HG03520 (cell line): ENCODE measurements at regions not wholly inside any gene's neighbourhood (a gene's known extent, or its start where the extent isn't known, plus 50 kb on each side); places are given as distances from the start of the nearest gene placed in this dataset.

Experiments
- ATAC-seq: cut with Tn5 transposase; IDR thresholded peaks from one replicate; pipeline ENCODE4 v1.9.1; 2021; ENCODE audit warnings: mild to moderate bottlenecking, moderate library complexity; ENCODE audit not compliant: unreplicated experiment

- ATAC-seq: no peak
Measured at GRCh38 chr9:99326112-99326916, 104.2 kb downstream of the SEC61B start.

- ATAC-seq: no peak
Measured at GRCh38 chr9:99326917-99327189, 104.8 kb downstream of the SEC61B start.

GRCh38 chr9:99327667-99328066 lies 105.6 kb downstream of the SEC61B start:
- no peak for ATAC-seq

- ATAC-seq: no peak
Measured at GRCh38 chr9:99335280-99335679, 113.2 kb downstream of the SEC61B start.

GRCh38 chr9:99336005-99336404 lies 113.9 kb downstream of the SEC61B start:
- ATAC-seq: no peak

GRCh38 chr9:99336531-99336930 lies 114.4 kb downstream of the SEC61B start:
- no peak for ATAC-seq

GRCh38 chr9:99340281-99340680 lies 118.2 kb downstream of the SEC61B start:
- no peak for ATAC-seq

GRCh38 chr9:99341686-99342085 lies 119.6 kb downstream of the SEC61B start:
- no peak for ATAC-seq

- no peak for ATAC-seq
Measured at GRCh38 chr9:99345451-99345850, 123.4 kb downstream of the SEC61B start.

GRCh38 chr9:99345942-99346341 lies 123.9 kb downstream of the SEC61B start:
- no peak for ATAC-seq

GRCh38 chr9:99347568-99347967 lies 125.5 kb downstream of the SEC61B start:
- no peak for ATAC-seq

GRCh38 chr9:99348289-99348688 lies 126.2 kb downstream of the SEC61B start:
- no peak for ATAC-seq

GRCh38 chr9:99349870-99350269 lies 127.8 kb downstream of the SEC61B start:
- ATAC-seq: no peak

GRCh38 chr9:99350461-99350860 lies 128.4 kb downstream of the SEC61B start:
- ATAC-seq: no peak

GRCh38 chr9:99351647-99352046 lies 129.6 kb downstream of the SEC61B start:
- no peak for ATAC-seq

- ATAC-seq: no peak
Measured at GRCh38 chr9:99352826-99353225, 130.7 kb downstream of the SEC61B start.

- ATAC-seq: no peak
Measured at GRCh38 chr9:99353408-99353807, 131.3 kb downstream of the SEC61B start.

GRCh38 chr9:99354104-99354503 lies 132.0 kb downstream of the SEC61B start:
- ATAC-seq: no peak

GRCh38 chr9:99356512-99356971 lies 134.5 kb downstream of the SEC61B start:
- no peak for ATAC-seq

GRCh38 chr9:99357575-99357974 lies 135.5 kb downstream of the SEC61B start:
- ATAC-seq: no peak

GRCh38 chr9:99358668-99359067 lies 136.6 kb downstream of the SEC61B start:
- ATAC-seq: no peak

GRCh38 chr9:99359336-99359735 lies 137.3 kb downstream of the SEC61B start:
- no peak for ATAC-seq

- no peak for ATAC-seq
Measured at GRCh38 chr9:99360026-99360425, 137.9 kb downstream of the SEC61B start.
